IMR-90 (cell line): ENCODE measurements at regions not wholly inside any gene's neighbourhood (a gene's known extent, or its start where the extent isn't known, plus 50 kb on each side); places are given as distances from the start of the nearest gene placed in this dataset.

Source experiments
- ATAC-seq: fragments of 200-7000 bp; cut with Tn5 transposase; 2 replicates; pipeline ENCODE4 v1.9.1; 2020; ENCODE audit warnings: low read depth, mild to moderate bottlenecking, moderate library complexity
- BruUV-seq: library from RNA; stranded (reverse); fragments of 400-500 nt; replicated peaks from 2 replicates; lab custom pipeline; 2021; lab: Mats Ljungman, UMichigan
- CTCF ChIA-PET: fragments of 300-600 bp; formaldehyde crosslinking; extraction: SDS; loops from one replicate; lab custom pipeline; 2021; ENCODE audit warnings: antibody characterized with exemption; lab: Yijun Ruan, JAX
- POLR2A ChIA-PET: fragments of 300-600 bp; sonication (Branson Sonifier 250); formaldehyde crosslinking; loops from one replicate; lab custom pipeline; 2022; ENCODE audit warnings: antibody characterized with exemption; ENCODE audit not compliant: unreplicated experiment; lab: Charles Lee
- DNase-seq: peaks from one replicate; pipeline ENCODE4 v3.0.0; 2013
- H2AFZ ChIP-seq: replicated peaks from 2 replicates; pipeline ENCODE3; 2013; ENCODE audit warnings: low read length, mild to moderate bottlenecking; ENCODE audit not compliant: poor library complexity
- H2AK5ac ChIP-seq: 2 replicates; pipeline ENCODE4 v1.6.1; 2013; ENCODE audit warnings: low read depth, low read length, inconsistent platforms
- H2AK9ac ChIP-seq: replicated peaks from 2 replicates; pipeline ENCODE3; 2013; ENCODE audit warnings: mild to moderate bottlenecking, low read depth, low read length, moderate library complexity; ENCODE audit not compliant: poor library complexity
- H2BK120ac ChIP-seq: 2 replicates; pipeline ENCODE4 v1.6.1; 2013; ENCODE audit warnings: low read depth, low read length, inconsistent platforms
- H2BK15ac ChIP-seq: 3 replicates; pipeline ENCODE4 v1.6.1; 2013; ENCODE audit warnings: low read depth, low read length, inconsistent platforms
- H2BK20ac ChIP-seq: 2 replicates; pipeline ENCODE4 v1.6.1; 2013; ENCODE audit warnings: low read depth, mild to moderate bottlenecking, inconsistent platforms, low read length, moderate library complexity
- H2BK5ac ChIP-seq: 2 replicates; pipeline ENCODE4 v1.6.1; 2013; ENCODE audit warnings: mild to moderate bottlenecking, low read depth, low read length, inconsistent platforms; ENCODE audit not compliant: poor library complexity, severe bottlenecking
- H3K14ac ChIP-seq: replicated peaks from 2 replicates; pipeline ENCODE4 v1.6.1; 2013; ENCODE audit warnings: low read depth, low read length, inconsistent platforms
- H3K18ac ChIP-seq: 2 replicates; pipeline ENCODE4 v1.6.1; 2013; ENCODE audit warnings: low read depth, low read length, control low read depth
- H3K23ac ChIP-seq: 2 replicates; pipeline ENCODE4 v1.6.1; 2013; ENCODE audit warnings: low read depth, low read length, inconsistent platforms
- H3K27ac ChIP-seq: 2 replicates; pipeline ENCODE4 v1.5.1; 2013; ENCODE audit warnings: mild to moderate bottlenecking, control low read depth, low read length; ENCODE audit not compliant: insufficient read depth
- H3K27me3 ChIP-seq: 2 replicates; pipeline ENCODE4 v1.6.1; 2013; ENCODE audit warnings: low read length; ENCODE audit not compliant: control insufficient read depth, insufficient read depth
- H3K36me3 ChIP-seq: 2 replicates; pipeline ENCODE4 v1.6.1; 2013; ENCODE audit warnings: low read length, mixed read lengths; ENCODE audit not compliant: control insufficient read depth, insufficient read depth
- H3K4ac ChIP-seq: 2 replicates; pipeline ENCODE4 v1.6.1; 2013; ENCODE audit warnings: low read depth, low read length, inconsistent platforms
- H3K4me1 ChIP-seq: 2 replicates; pipeline ENCODE4 v1.6.1; 2013; ENCODE audit warnings: low read length, mixed read lengths; ENCODE audit not compliant: control insufficient read depth, insufficient read depth
- H3K4me2 ChIP-seq: 2 replicates; pipeline ENCODE4 v1.6.1; 2013; ENCODE audit warnings: low read depth, mild to moderate bottlenecking, control low read depth, low read length, moderate library complexity
- H3K4me3 ChIP-seq: 2 replicates; pipeline ENCODE4 v1.5.1; 2013; ENCODE audit warnings: low read depth, mild to moderate bottlenecking, control low read depth, low read length, moderate library complexity; ENCODE audit not compliant: insufficient read depth
- H3K56ac ChIP-seq: 2 replicates; pipeline ENCODE4 v1.6.1; 2013; ENCODE audit warnings: low read length, inconsistent platforms; ENCODE audit not compliant: insufficient read depth; ENCODE audit errors: extremely low read depth
- H3K79me1 ChIP-seq, 2 experiments: 2 replicates each; pipeline ENCODE4 v1.6.1; 2013; ENCODE audit warnings: low read length in 2 of 2, inconsistent platforms in 1 of 2, low read depth in 1 of 2
- H3K9ac ChIP-seq: 2 replicates; pipeline ENCODE4 v1.6.1; 2013; ENCODE audit warnings: low read depth, low read length, control low read depth
- H3K9me1 ChIP-seq: 2 replicates; pipeline ENCODE4 v1.6.1; 2013; ENCODE audit warnings: low read length, inconsistent platforms; ENCODE audit not compliant: insufficient read depth
- H3K9me3 ChIP-seq: 2 replicates; pipeline ENCODE4 v1.6.1; 2013; ENCODE audit warnings: low read length; ENCODE audit not compliant: control insufficient read depth, insufficient read depth
- H4K20me1 ChIP-seq: 2 replicates; pipeline ENCODE4 v1.6.1; 2013; ENCODE audit warnings: low read length, inconsistent platforms; ENCODE audit not compliant: insufficient read depth
- H4K5ac ChIP-seq: 2 replicates; pipeline ENCODE4 v1.6.1; 2013; ENCODE audit warnings: mild to moderate bottlenecking, low read depth, low read length, control low read depth
- H4K8ac ChIP-seq, 2 experiments: 2 replicates each; pipeline ENCODE4 v1.6.1; 2013; ENCODE audit warnings: low read depth in 2 of 2, low read length in 2 of 2, control low read depth in 1 of 2, inconsistent platforms in 1 of 2
- H4K91ac ChIP-seq: 2 replicates; pipeline ENCODE4 v1.6.1; 2013; ENCODE audit warnings: low read depth, low read length, inconsistent platforms; ENCODE audit not compliant: insufficient read depth
- BHLHE40 ChIP-seq: fragments of 150-350 bp; IDR thresholded peaks from 2 replicates; pipeline ENCODE4 v1.6.1; 2016; ENCODE audit warnings: mild to moderate bottlenecking, low read depth, low read length
- CEBPB ChIP-seq: IDR thresholded peaks from 2 replicates; pipeline ENCODE4 v1.6.1; 2012; ENCODE audit warnings: low read depth, low read length, improper control_type of control experiment
- CHD1 ChIP-seq: IDR thresholded peaks from 2 replicates; pipeline ENCODE4 v1.6.1; 2012; ENCODE audit warnings: low read depth, low read length, improper control_type of control experiment
- FOS ChIP-seq: fragments of 150-350 bp; IDR thresholded peaks from 2 replicates; pipeline ENCODE4 v1.6.1; 2016; ENCODE audit warnings: low read depth, low read length
- MAFK ChIP-seq: IDR thresholded peaks from 2 replicates; pipeline ENCODE4 v1.6.1; 2012; ENCODE audit warnings: low read depth, low read length, improper control_type of control experiment
- MAZ ChIP-seq: IDR thresholded peaks from 2 replicates; pipeline ENCODE4 v1.6.1; 2012; ENCODE audit warnings: low read depth, mild to moderate bottlenecking, low read length, improper control_type of control experiment, moderate library complexity, borderline replicate concordance
- MXI1 ChIP-seq: IDR thresholded peaks from 2 replicates; pipeline ENCODE4 v1.6.1; 2012; ENCODE audit warnings: low read depth, mild to moderate bottlenecking, low read length, moderate library complexity, borderline replicate concordance
- NFE2L2 ChIP-seq: fragments of 150-350 bp; IDR thresholded peaks from 2 replicates; pipeline ENCODE4 v1.6.1; 2016; ENCODE audit warnings: low read depth, mild to moderate bottlenecking, low read length
- POLR2A ChIP-seq: IDR thresholded peaks from 2 replicates; pipeline ENCODE4 v1.6.1; 2012; ENCODE audit warnings: mild to moderate bottlenecking, low read depth, low read length
- RAD21 ChIP-seq: IDR thresholded peaks from 2 replicates; pipeline ENCODE4 v1.6.1; 2012; ENCODE audit warnings: low read length, improper control_type of control experiment
- RCOR1 ChIP-seq: IDR thresholded peaks from 2 replicates; pipeline ENCODE4 v1.6.1; 2012; ENCODE audit warnings: mild to moderate bottlenecking, low read length, improper control_type of control experiment; ENCODE audit not compliant: insufficient replicate concordance
- RFX5 ChIP-seq: IDR thresholded peaks from 2 replicates; pipeline ENCODE4 v1.8.0; 2012; ENCODE audit warnings: low read depth, mild to moderate bottlenecking, low read length, moderate library complexity
- SMC3 ChIP-seq: fragments of 150-350 bp; IDR thresholded peaks from 2 replicates; pipeline ENCODE4 v1.6.1; 2016; ENCODE audit warnings: low read depth, mild to moderate bottlenecking, antibody characterized with exemption, low read length, moderate library complexity
- dilution Hi-C: fragments of 300-500 bp; cut with HindIII; formaldehyde crosslinking; loops from one replicate; pipeline ENCODE4 v1.14.3; 2018; ENCODE audit warnings: low sequenced_read_pairs; ENCODE audit not compliant: unreplicated experiment
- in situ Hi-C: fragments of 300-500 bp; cut with MboI; formaldehyde crosslinking; loops from 3 replicates; pipeline ENCODE4 v1.14.3; 2019; ENCODE audit warnings: low sequenced_read_pairs, inconsistent platforms, mixed read lengths
- intact Hi-C: fragments of 100-400 bp; cut with micrococcal nuclease; formaldehyde crosslinking; loops from 2 replicates; pipeline ENCODE4 v1.10.0; 2022
- TF ChIP-seq, protein P1 (sequence below): fragments of 150-350 bp; IDR thresholded peaks from 2 replicates; pipeline ENCODE4 v1.6.1; 2017; ENCODE audit warnings: mild to moderate bottlenecking, antibody characterized with exemption, low read length, low read depth
- TF ChIP-seq, protein P2 (sequence below): conservative IDR thresholded peaks from 2 replicates; pipeline ENCODE4 v1.5.1; 2012; ENCODE audit warnings: mild to moderate bottlenecking, low read depth, low read length, improper control_type of control experiment
- TF ChIP-seq, protein P3 (sequence below): fragments of 150-350 bp; IDR thresholded peaks from 2 replicates; pipeline ENCODE4 v1.6.1; 2016; ENCODE audit warnings: low read depth, mild to moderate bottlenecking, low read length, moderate library complexity, borderline replicate concordance

DNA sequence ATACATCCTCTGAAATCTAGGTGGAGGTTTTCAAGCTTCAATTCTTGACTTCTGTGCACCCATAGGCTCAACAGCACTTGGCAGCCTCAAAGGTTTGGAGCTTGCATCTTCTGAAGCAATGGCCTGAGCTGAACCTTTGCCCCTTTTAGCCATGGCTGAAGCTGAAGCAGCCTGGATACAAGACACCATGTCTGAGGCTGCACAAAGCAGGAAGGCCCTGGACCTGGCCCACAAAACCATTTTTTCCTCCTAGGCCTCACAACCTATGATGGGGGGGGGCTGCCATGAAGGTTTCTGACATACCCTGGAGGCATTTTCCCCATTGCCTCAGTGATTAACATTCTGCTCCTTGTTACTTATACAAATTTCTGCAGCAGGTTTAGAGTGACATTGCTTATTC is 173.3 kb upstream of the PRMT6 start:
- Histone ChIP-seq H2BK5ac (no peak overlapping the region), H3K9ac (no peak overlapping the region), H4K5ac (no peak overlapping the region), H3K23ac (no peak overlapping the region), H3K9me1 (no peaks in the 10 kb centered on the region), H2BK15ac (no peak overlapping the region), H4K20me1 (no peaks in the 10 kb centered on the region), H3K14ac (no peak overlapping the region), H3K4me2 (no peak overlapping the region), H2AK9ac (no peak overlapping the region), H3K56ac (no peak overlapping the region), H3K9me3 (peaks cover 2% of the 10 kb centered on the region; the same call in 1 of the 2 replicates), H2AFZ (no peak overlapping the region), H3K27me3 (no peaks in the 10 kb centered on the region), H3K27ac (no peak overlapping the region), H4K91ac (no peak overlapping the region), H3K79me1 (no peaks in the 10 kb centered on the region), H4K8ac (no peak overlapping the region), H3K36me3 (no peaks in the 10 kb centered on the region), H3K4me1 (no peaks in the 10 kb centered on the region), H2AK5ac (no peak overlapping the region), H2BK120ac (no peak overlapping the region), H3K18ac (no peak overlapping the region), H3K4ac (no peak overlapping the region), H3K4me3 (no peak overlapping the region), H2BK20ac (no peak overlapping the region)
- TF ChIP-seq, protein P1, sequence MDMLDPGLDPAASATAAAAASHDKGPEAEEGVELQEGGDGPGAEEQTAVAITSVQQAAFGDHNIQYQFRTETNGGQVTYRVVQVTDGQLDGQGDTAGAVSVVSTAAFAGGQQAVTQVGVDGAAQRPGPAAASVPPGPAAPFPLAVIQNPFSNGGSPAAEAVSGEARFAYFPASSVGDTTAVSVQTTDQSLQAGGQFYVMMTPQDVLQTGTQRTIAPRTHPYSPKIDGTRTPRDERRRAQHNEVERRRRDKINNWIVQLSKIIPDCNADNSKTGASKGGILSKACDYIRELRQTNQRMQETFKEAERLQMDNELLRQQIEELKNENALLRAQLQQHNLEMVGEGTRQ: no peak
- TF ChIP-seq POLR2A (no peak), FOS (no peak), RFX5 (no peak), MXI1 (no peak), RAD21 (no peak), RCOR1 (no peak), CHD1 (no peak), MAZ (no peak), BHLHE40 (no peak), MAFK (no peak), NFE2L2 (no peak), SMC3 (no peak), CEBPB (no peak)
- TF ChIP-seq, protein P2, sequence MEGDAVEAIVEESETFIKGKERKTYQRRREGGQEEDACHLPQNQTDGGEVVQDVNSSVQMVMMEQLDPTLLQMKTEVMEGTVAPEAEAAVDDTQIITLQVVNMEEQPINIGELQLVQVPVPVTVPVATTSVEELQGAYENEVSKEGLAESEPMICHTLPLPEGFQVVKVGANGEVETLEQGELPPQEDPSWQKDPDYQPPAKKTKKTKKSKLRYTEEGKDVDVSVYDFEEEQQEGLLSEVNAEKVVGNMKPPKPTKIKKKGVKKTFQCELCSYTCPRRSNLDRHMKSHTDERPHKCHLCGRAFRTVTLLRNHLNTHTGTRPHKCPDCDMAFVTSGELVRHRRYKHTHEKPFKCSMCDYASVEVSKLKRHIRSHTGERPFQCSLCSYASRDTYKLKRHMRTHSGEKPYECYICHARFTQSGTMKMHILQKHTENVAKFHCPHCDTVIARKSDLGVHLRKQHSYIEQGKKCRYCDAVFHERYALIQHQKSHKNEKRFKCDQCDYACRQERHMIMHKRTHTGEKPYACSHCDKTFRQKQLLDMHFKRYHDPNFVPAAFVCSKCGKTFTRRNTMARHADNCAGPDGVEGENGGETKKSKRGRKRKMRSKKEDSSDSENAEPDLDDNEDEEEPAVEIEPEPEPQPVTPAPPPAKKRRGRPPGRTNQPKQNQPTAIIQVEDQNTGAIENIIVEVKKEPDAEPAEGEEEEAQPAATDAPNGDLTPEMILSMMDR: no peak
- TF ChIP-seq, protein P3, sequence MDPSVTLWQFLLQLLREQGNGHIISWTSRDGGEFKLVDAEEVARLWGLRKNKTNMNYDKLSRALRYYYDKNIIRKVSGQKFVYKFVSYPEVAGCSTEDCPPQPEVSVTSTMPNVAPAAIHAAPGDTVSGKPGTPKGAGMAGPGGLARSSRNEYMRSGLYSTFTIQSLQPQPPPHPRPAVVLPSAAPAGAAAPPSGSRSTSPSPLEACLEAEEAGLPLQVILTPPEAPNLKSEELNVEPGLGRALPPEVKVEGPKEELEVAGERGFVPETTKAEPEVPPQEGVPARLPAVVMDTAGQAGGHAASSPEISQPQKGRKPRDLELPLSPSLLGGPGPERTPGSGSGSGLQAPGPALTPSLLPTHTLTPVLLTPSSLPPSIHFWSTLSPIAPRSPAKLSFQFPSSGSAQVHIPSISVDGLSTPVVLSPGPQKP: no peak
- ATAC-seq (no peak), DNase-seq (no peak)
- ChIA-PET CTCF (no interaction called here), POLR2A (no interaction called here)
- BruUV-seq: no TSS peak
- in situ Hi-C loops: no loop called here
- dilution Hi-C loops: no loop called here
- intact Hi-C loops: no loop called here
